H1 (cell line): ENCODE measurements at regions not wholly inside any gene's neighbourhood (a gene's known extent, or its start where the extent isn't known, plus 50 kb on each side); places are given as distances from the start of the nearest gene placed in this dataset.

ENCODE experiments used
- CTCF ChIA-PET: fragments of 300-600 bp; sonication (Branson Sonifier 250); formaldehyde crosslinking; loops from one replicate; lab custom pipeline; 2021; ENCODE audit not compliant: partially characterized antibody; lab: Charles Lee
- POLR2A ChIA-PET: fragments of 300-600 bp; sonication (Branson Sonifier 250); formaldehyde crosslinking; loops from one replicate; lab custom pipeline; 2021; ENCODE audit warnings: inconsistent platforms; ENCODE audit not compliant: partially characterized antibody; lab: Charles Lee
- DNase-seq, 2 experiments: peaks; one replicate each; pipeline versions ENCODE4 v3.0.0 to v3.0.0-alpha.2; 2010 to 2022; ENCODE audit warnings: low spot score in 2 of 2, low read depth in 1 of 2, mixed read lengths in 1 of 2
- FAIRE-seq: peaks from 2 replicates; lab custom pipeline; 2011; peaks lifted over from hg19 to GRCh38; lab: Jason Lieb, UNC
- H2AFZ ChIP-seq: 2 replicates; pipeline ENCODE4 v1.8.1; 2012; ENCODE audit warnings: low read length, inconsistent platforms
- H2AK5ac ChIP-seq: 2 replicates; pipeline ENCODE4 v1.6.1; 2013; ENCODE audit warnings: low read depth, low read length
- H2BK120ac ChIP-seq: replicated peaks from 2 replicates; pipeline ENCODE3; 2013; ENCODE audit warnings: low read depth, low read length, inconsistent platforms
- H2BK12ac ChIP-seq: 2 replicates; pipeline ENCODE4 v1.6.1; 2013; ENCODE audit warnings: low read depth, low read length
- H2BK15ac ChIP-seq: 2 replicates; pipeline ENCODE4 v1.6.1; 2013; ENCODE audit warnings: low read length
- H2BK20ac ChIP-seq: 2 replicates; pipeline ENCODE4 v1.6.1; 2013; ENCODE audit warnings: low read length
- H2BK5ac ChIP-seq: 2 replicates; pipeline ENCODE4 v1.6.1; 2013; ENCODE audit warnings: low read depth, low read length
- H3K14ac ChIP-seq: 2 replicates; pipeline ENCODE4 v1.6.1; 2013; ENCODE audit warnings: inconsistent platforms; ENCODE audit not compliant: insufficient read length
- H3K18ac ChIP-seq: 2 replicates; pipeline ENCODE4 v1.6.1; 2013; ENCODE audit warnings: low read length; ENCODE audit errors: extremely low read depth
- H3K23ac ChIP-seq: 2 replicates; pipeline ENCODE4 v1.6.1; 2013; ENCODE audit warnings: inconsistent platforms; ENCODE audit not compliant: insufficient read length
- H3K23me2 ChIP-seq: 2 replicates; pipeline ENCODE4 v1.6.1; 2013; ENCODE audit warnings: low read depth, low read length
- H3K27ac ChIP-seq: 2 replicates; pipeline ENCODE4 v1.6.1; 2011; ENCODE audit warnings: low read depth, low read length, inconsistent platforms
- H3K27me3 ChIP-seq, 4 experiments: replicated peaks in 1 of 4; 1 replicate in 1 of 4; 2 replicates in 3 of 4; pipeline versions ENCODE4 v1.6.1 to v1.8.1; 2011 to 2013; ENCODE audit warnings: low read length in 3 of 4, mild to moderate bottlenecking in 3 of 4, inconsistent platforms in 2 of 4, mixed read lengths in 2 of 4, moderate library complexity in 1 of 4; ENCODE audit not compliant: control insufficient read depth in 3 of 4, insufficient read depth in 3 of 4; ENCODE audit errors: extremely low read depth in 1 of 4
- H3K36me3 ChIP-seq, 4 experiments: 2 replicates each; pipeline versions ENCODE4 v1.6.1 to v1.8.1; 2011 to 2013; ENCODE audit warnings: mild to moderate bottlenecking in 4 of 4, low read length in 3 of 4, moderate library complexity in 2 of 4, control low read depth in 1 of 4, inconsistent platforms in 1 of 4; ENCODE audit not compliant: insufficient read depth in 4 of 4, control insufficient read depth in 2 of 4
- H3K4ac ChIP-seq: replicated peaks from 2 replicates; pipeline ENCODE3; 2013; ENCODE audit warnings: low read length, low read depth, mixed read lengths, inconsistent platforms; ENCODE audit not compliant: insufficient read length
- H3K4me1 ChIP-seq, 4 experiments: replicated peaks in 1 of 4; 1 replicate in 1 of 4; 2 replicates in 3 of 4; pipeline versions ENCODE4 v1.6.1 to v1.8.1; 2011 to 2013; ENCODE audit warnings: low read length in 3 of 4, inconsistent platforms in 2 of 4, mixed read lengths in 1 of 4; ENCODE audit not compliant: insufficient read depth in 4 of 4, control insufficient read depth in 3 of 4
- H3K4me2 ChIP-seq, 2 experiments: 2 replicates each; pipeline versions ENCODE4 v1.6.1 to v1.8.1; 2011 to 2013; ENCODE audit warnings: low read depth in 2 of 2, low read length in 2 of 2, control low read depth in 1 of 2, inconsistent platforms in 1 of 2, mild to moderate bottlenecking in 1 of 2; ENCODE audit not compliant: insufficient read depth in 1 of 2
- H3K4me3 ChIP-seq, 4 experiments: fragments of 200-600, 300-600 bp in 1 of 4; sonication (generic), shearing (Covaris generic), sonication (Bioruptor Twin) in 1 of 4; 2 replicates each; pipeline versions ENCODE4 v1.5.1 to v1.8.1; 2011 to 2016; ENCODE audit warnings: low read length in 4 of 4, low read depth in 3 of 4, control low read depth in 2 of 4, inconsistent platforms in 2 of 4, mild to moderate bottlenecking in 2 of 4, mixed read lengths in 1 of 4, moderate library complexity in 1 of 4; ENCODE audit not compliant: insufficient read depth in 2 of 4; ENCODE audit errors: extremely low read depth in 1 of 4
- H3K56ac ChIP-seq: replicated peaks from 2 replicates; pipeline ENCODE3; 2013; ENCODE audit warnings: low read depth, mild to moderate bottlenecking, mixed read lengths, low read length, inconsistent platforms; ENCODE audit not compliant: insufficient read length
- H3K79me1 ChIP-seq: 2 replicates; pipeline ENCODE4 v1.6.1; 2013; ENCODE audit warnings: low read depth, low read length, control low read depth
- H3K79me2 ChIP-seq, 2 experiments: 2 replicates each; pipeline versions ENCODE4 v1.6.1 to v1.8.1; 2012 to 2013; ENCODE audit warnings: low read length in 2 of 2, mild to moderate bottlenecking in 2 of 2, inconsistent platforms in 1 of 2; ENCODE audit not compliant: insufficient read depth in 2 of 2, control insufficient read depth in 1 of 2
- H3K9ac ChIP-seq, 4 experiments: replicated peaks in 1 of 4; 1 replicate in 1 of 4; 2 replicates in 3 of 4; pipeline versions ENCODE4 v1.6.1 to v1.8.1; 2011 to 2013; ENCODE audit warnings: low read depth in 3 of 4, low read length in 3 of 4, control low read depth in 2 of 4, mild to moderate bottlenecking in 2 of 4, moderate library complexity in 2 of 4, inconsistent platforms in 1 of 4; ENCODE audit errors: extremely low read depth in 1 of 4
- H3K9me3 ChIP-seq, 2 experiments: 2 replicates each; pipeline versions ENCODE4 v1.6.1 to v1.8.1; 2012 to 2013; ENCODE audit warnings: mild to moderate bottlenecking in 2 of 2, moderate library complexity in 2 of 2, control low read depth in 1 of 2, inconsistent platforms in 1 of 2, low read depth in 1 of 2, low read length in 1 of 2, mixed read lengths in 1 of 2; ENCODE audit not compliant: insufficient read depth in 2 of 2
- H4K20me1 ChIP-seq, 2 experiments: replicated peaks in 1 of 2; 2 replicates each; pipeline versions ENCODE3 to v1.8.1; 2011 to 2013; ENCODE audit warnings: inconsistent platforms in 2 of 2, low read length in 2 of 2, mild to moderate bottlenecking in 1 of 2; ENCODE audit not compliant: insufficient read depth in 2 of 2, control insufficient read depth in 1 of 2
- H4K5ac ChIP-seq: 2 replicates; pipeline ENCODE4 v1.6.1; 2013; ENCODE audit warnings: low read length, low read depth, mixed read lengths, inconsistent platforms; ENCODE audit not compliant: insufficient read length
- H4K8ac ChIP-seq: 2 replicates; pipeline ENCODE4 v1.8.0; 2013; ENCODE audit warnings: mild to moderate bottlenecking, moderate library complexity, low read length, inconsistent platforms; ENCODE audit not compliant: insufficient read depth; ENCODE audit errors: extremely low read depth
- H4K91ac ChIP-seq: replicated peaks from 2 replicates; pipeline ENCODE3; 2013; ENCODE audit warnings: low read length, mixed read lengths, inconsistent platforms; ENCODE audit not compliant: insufficient read length
- BCL11A ChIP-seq, 2 experiments: IDR thresholded peaks; one replicate each; pipeline ENCODE4 v1.6.1; 2011; ENCODE audit warnings: low read depth in 2 of 2, low read length in 2 of 2, mild to moderate bottlenecking in 2 of 2
- CHD2 ChIP-seq: IDR thresholded peaks from 2 replicates; pipeline ENCODE4 v1.6.1; 2012; ENCODE audit warnings: low read length, improper control_type of control experiment
- EP300 ChIP-seq, 2 experiments: IDR thresholded peaks; 1 replicate in 1 of 2; 2 replicates in 1 of 2; pipeline ENCODE4 v1.6.1; 2011 to 2012; ENCODE audit warnings: low read depth in 2 of 2, low read length in 2 of 2, mild to moderate bottlenecking in 2 of 2, borderline replicate concordance in 1 of 2, inconsistent platforms in 1 of 2, moderate library complexity in 1 of 2
- FOSL1 ChIP-seq: IDR thresholded peaks from 2 replicates; pipeline ENCODE4 v1.6.1; 2011; ENCODE audit warnings: mild to moderate bottlenecking, low read depth, low read length, moderate library complexity; ENCODE audit not compliant: insufficient read depth
- HDAC2 ChIP-seq, 2 experiments: fragments of 300-600 bp in 1 of 2; sonication (generic) in 1 of 2; IDR thresholded peaks; 2 replicates each; pipeline ENCODE4 v1.6.1; 2011 to 2012; ENCODE audit warnings: low read depth in 2 of 2, low read length in 2 of 2, mild to moderate bottlenecking in 2 of 2, moderate library complexity in 2 of 2, borderline replicate concordance in 1 of 2, inconsistent platforms in 1 of 2
- JUN ChIP-seq: IDR thresholded peaks from 2 replicates; pipeline ENCODE4 v1.6.1; 2011; ENCODE audit warnings: low read depth, mild to moderate bottlenecking, improper control_type of control experiment, low read length
- POU5F1 ChIP-seq: IDR thresholded peaks from 2 replicates; pipeline ENCODE4 v1.6.1; 2011; ENCODE audit warnings: low read depth, mild to moderate bottlenecking, low read length, moderate library complexity
- RNF2 ChIP-seq: fragments of 200-900, 300-1000 bp; sonication (generic); IDR thresholded peaks from 2 replicates; pipeline ENCODE4 v1.7.1; 2016; ENCODE audit warnings: borderline replicate concordance, low read depth, mild to moderate bottlenecking, antibody characterized with exemption, low read length; ENCODE audit not compliant: poor library complexity, severe bottlenecking; ENCODE audit errors: missing control alignments
- SAP30 ChIP-seq: fragments of 300-600 bp; sonication (generic); IDR thresholded peaks from 2 replicates; pipeline ENCODE4 v1.7.1; 2012; ENCODE audit warnings: low read length, moderate library complexity, mild to moderate bottlenecking, inconsistent platforms; ENCODE audit not compliant: insufficient read depth, insufficient replicate concordance
- SIRT6 ChIP-seq: IDR thresholded peaks from one replicate; pipeline ENCODE4 v1.7.1; 2012; ENCODE audit warnings: low read length, inconsistent platforms
- SP2 ChIP-seq: IDR thresholded peaks from 2 replicates; pipeline ENCODE4 v1.6.1; 2012; ENCODE audit warnings: mild to moderate bottlenecking, low read length, inconsistent platforms
- TAF1 ChIP-seq: IDR thresholded peaks from 2 replicates; pipeline ENCODE4 v1.6.1; 2011; ENCODE audit warnings: mild to moderate bottlenecking, low read depth, low read length
- TAF7 ChIP-seq: optimal IDR thresholded peaks from 2 replicates; pipeline ENCODE3; 2011; ENCODE audit warnings: low read depth, mild to moderate bottlenecking, inconsistent platforms, low read length, moderate library complexity, borderline replicate concordance
- WGBS, 2 experiments: shearing (Covaris generic) in 1 of 2; methylation state at CpG; one replicate each; pipeline versions ENCODE4 v1.1.6 to v1.1.7; 2013 to 2015; ENCODE audit warnings: low lambda C conversion rate in 2 of 2, mixed read lengths in 2 of 2, inconsistent platforms in 1 of 2, low coverage in 1 of 2, missing lambda C conversion rate in 1 of 2; ENCODE audit not compliant: insufficient replicate concordance in 2 of 2, insufficient coverage in 1 of 2, insufficient read length in 1 of 2; ENCODE audit errors: extremely low coverage in 1 of 2, missing lambda C conversion rate in 1 of 2; 5-methylcytosine and 5-hydroxymethylcytosine counted together
- TF ChIP-seq, protein P1 (sequence below): IDR thresholded peaks from 2 replicates; pipeline ENCODE4 v1.6.1; 2012; ENCODE audit warnings: inconsistent platforms

GRCh38 chr3:140765246-140765645 is 87.4 kb downstream of the TRIM42 start:
- 0 out of 2 replicates have a peak overlapping the region, but pooled peaks have one; percentile 12 for H2AFZ ChIP-seq
- H3K79me2 ChIP-seq = no peaks in the 10 kb centered on the region
- no peaks in the 10 kb centered on the region for H4K20me1 ChIP-seq
- no peak overlapping the region for H3K56ac ChIP-seq
- no peaks in the 10 kb centered on the region for H3K27me3 ChIP-seq
- no peak overlapping the region for H3K9ac ChIP-seq
- ChIA-PET CTCF (interaction anchor here (1.3 kb wide), 1 partner anchor 91 kb away, joined by 3 read pairs; no protein-coding TSS in a partner anchor), POLR2A (no interaction called here)
- FAIRE-seq = no peak
- no peaks in the 10 kb centered on the region for H3K36me3 ChIP-seq
- H2BK15ac ChIP-seq = no peak overlapping the region
- no peak overlapping the region for H2BK20ac ChIP-seq
- peak in 1 of 2 experiments; percentile 1 for DNase-seq
- no peak overlapping the region for H4K5ac ChIP-seq
- peaks cover 0 to 2% (median 0%) of the 10 kb centered on the region in 4 experiments; a peak in 2 of 7 replicates for H3K4me1 ChIP-seq
- no peak overlapping the region for H2AK5ac ChIP-seq
- no peak overlapping the region for H2BK120ac ChIP-seq
- TF ChIP-seq FOSL1 (no peak), CHD2 (no peak), SP2 (no peak), TAF7 (no peak), SIRT6 (no peak), TAF1 (no peak), POU5F1 (no peak), HDAC2 (IDR thresholded peaks at IDR 0.05; ENCODE audit: borderline replicate concordance in 1 of 2, low read depth in 2 of 2, low read length in 2 of 2) (no peak), SAP30 (no peak), JUN (no peak), RNF2 (no peak), BCL11A (IDR thresholded peaks at IDR 0.05; ENCODE audit: low read depth in 2 of 2, low read length in 2 of 2) (no peak), EP300 (IDR thresholded peaks at IDR 0.05; ENCODE audit: borderline replicate concordance in 1 of 2, low read depth in 2 of 2, low read length in 2 of 2) (no peak)
- TF ChIP-seq, protein P1, sequence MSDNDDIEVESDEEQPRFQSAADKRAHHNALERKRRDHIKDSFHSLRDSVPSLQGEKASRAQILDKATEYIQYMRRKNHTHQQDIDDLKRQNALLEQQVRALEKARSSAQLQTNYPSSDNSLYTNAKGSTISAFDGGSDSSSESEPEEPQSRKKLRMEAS = no peak
- H3K23me2 ChIP-seq = no peaks in the 10 kb centered on the region
- H3K18ac ChIP-seq = no peak overlapping the region
- H4K8ac ChIP-seq = no peak overlapping the region
- no peak overlapping the region for H3K4me3 ChIP-seq
- no peak overlapping the region for H4K91ac ChIP-seq
- H3K14ac ChIP-seq = no peak overlapping the region
- H3K4ac ChIP-seq = no peak overlapping the region
- no peak overlapping the region for H2BK5ac ChIP-seq
- no peak overlapping the region for H3K23ac ChIP-seq
- H2BK12ac ChIP-seq = no peak overlapping the region
- H3K79me1 ChIP-seq = no peaks in the 10 kb centered on the region
- 96% methylated on average over 2 of the region's 2 CpGs; no CpG with 5 or more reads in 1 of the 2 experiments for WGBS, 2 experiments
- H3K27ac ChIP-seq = no peak overlapping the region
- no peak overlapping the region for H3K4me2 ChIP-seq
- no peaks in the 10 kb centered on the region for H3K9me3 ChIP-seq
